HG03432 (cell line): ENCODE measurements at regions not wholly inside any gene's neighbourhood (a gene's known extent, or its start where the extent isn't known, plus 50 kb on each side); places are given as distances from the start of the nearest gene placed in this dataset.
"Not testable (repeated sequence)": the region's sequence is repeated elsewhere in the genome, so short reads cannot be mapped to it uniquely, and the experiment has no call there.

Source experiments
- ATAC-seq: cut with Tn5 transposase; IDR thresholded peaks from one replicate; pipeline ENCODE4 v1.9.1; 2021; ENCODE audit warnings: mild to moderate bottlenecking, moderate library complexity; ENCODE audit not compliant: unreplicated experiment

DNA sequence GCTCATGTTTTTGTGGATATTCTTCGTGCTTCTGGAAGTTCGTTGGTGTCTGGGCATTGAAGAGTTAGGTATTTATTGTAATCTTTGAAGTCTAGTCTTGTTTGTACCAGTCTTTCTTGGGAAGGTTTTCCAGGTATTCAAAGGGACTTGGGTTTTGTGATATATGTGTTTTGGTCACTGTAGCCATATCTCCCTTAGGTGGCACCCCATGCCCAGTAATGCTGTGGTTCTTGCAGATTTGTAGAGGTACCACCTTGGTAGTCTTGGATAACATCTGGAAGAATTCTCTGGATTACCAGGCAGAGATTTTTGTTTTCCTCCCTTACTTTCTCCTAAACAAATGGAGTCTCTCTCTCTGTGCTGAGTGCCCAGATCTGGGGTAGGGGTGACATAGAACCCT, 184.1 kb downstream of the TEX13C start:
- ATAC-seq, result no peak

DNA sequence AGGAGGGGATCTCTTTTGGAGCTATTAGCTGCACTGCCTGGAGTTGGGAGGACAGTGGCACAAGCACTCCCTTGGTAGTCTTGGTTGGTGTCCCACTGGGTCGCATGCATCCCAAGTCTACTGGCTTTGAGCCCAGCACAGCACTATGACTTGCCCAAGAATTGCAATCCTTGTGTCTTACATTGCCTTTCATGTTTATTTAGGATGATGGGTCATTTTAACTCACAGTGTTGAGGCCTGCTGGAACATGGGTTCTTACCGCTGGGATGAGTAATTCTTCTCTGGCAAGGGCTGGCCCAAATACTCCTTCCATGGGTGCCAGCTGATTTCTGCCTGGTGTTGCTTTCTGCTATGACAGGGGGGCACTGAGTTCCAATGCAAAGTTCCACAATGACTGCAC, 185.5 kb downstream of the TEX13C start:
- no peak for ATAC-seq

DNA sequence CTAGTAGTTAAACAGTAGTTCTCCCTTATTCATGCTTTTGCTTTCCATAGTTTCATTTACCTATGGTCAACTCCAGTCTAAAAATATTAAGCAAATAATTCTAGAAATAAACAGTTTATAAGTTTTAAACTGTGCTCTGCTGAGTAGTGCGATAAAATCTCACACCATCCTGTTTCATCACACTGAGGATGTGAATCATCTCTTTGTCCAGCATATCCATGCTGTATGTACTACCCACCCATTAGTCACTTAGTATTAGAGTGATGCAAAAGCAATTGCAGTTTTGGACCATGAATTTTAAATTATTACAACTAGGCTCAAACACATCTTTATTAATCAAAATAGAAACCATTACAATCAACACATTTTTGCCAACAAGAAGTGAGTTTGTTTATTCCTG, 187.4 kb downstream of the TEX13C start:
- no peak for ATAC-seq

DNA sequence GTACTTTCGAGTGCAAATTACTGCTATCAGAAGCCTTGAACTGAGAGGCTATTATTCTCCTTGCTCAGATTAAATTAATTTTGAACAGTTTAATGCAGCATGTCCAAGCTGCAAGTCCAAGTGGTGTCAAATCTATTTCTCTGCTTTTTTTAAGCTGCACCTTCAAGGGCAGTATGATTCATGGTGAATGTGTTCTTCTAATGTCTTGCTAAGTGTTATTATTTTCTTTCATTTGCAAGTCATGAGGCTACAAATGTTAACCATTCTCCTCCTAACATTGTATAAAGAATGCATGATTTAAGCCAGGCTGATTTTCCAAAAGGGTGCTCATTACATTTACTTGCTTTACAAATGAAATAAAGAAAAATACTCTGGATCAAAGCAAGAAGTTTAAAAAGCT, 200.4 kb downstream of the TEX13C start:
- ATAC-seq, result no peak

DNA sequence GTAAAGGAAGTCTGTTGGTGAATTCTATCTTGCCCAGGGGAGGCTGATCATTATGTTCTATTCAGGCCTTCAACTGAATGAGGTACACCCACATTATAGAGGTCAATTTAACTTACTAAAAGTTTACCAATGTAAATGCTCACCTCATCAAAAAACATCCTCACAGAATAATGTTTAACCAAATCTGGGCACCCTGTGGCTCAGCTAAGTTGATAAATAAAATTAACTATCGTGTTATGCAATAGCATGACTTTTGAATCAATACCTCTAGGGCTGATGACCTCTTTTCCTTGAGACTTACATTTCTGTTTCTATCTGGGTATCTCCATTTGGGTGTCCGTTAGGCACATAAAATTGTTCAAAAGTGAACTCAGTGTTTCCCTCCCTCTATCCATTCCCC, 203.1 kb downstream of the TEX13C start:
- ATAC-seq, result no peak

DNA sequence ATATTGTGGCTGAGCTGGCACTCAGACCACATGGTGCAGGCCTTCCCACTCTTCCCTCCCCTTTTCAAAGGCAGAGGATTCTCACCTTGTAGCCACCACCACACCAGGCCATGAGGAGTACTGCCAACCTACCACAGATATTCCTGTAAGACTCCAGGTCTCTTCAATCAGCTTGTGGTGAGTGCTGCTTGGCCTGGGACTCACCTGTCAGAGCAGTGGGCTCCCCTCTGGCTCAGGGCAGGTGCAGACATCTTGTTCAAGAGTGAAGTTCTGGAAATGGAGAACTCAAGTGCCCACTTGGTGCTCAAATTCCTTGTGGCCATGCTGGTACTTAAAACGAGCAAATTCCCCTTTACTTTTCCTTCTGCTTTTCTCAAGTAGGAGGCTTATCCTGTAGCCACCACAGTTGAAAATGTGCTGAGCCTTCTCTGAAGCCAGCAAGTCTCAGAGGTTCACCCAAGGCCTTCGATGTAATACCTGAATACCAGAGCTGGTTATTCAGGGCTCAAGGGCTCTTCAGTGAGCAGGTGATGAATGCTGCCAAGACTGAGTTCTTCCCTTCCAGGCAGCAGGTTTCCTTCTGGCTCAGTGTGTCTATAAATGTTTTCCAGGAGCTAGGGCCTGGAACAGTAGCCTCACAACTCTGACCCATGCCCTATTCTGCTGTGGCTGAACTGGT, 212.9 kb downstream of the TEX13C start:
- ATAC-seq, result no peak

DNA sequence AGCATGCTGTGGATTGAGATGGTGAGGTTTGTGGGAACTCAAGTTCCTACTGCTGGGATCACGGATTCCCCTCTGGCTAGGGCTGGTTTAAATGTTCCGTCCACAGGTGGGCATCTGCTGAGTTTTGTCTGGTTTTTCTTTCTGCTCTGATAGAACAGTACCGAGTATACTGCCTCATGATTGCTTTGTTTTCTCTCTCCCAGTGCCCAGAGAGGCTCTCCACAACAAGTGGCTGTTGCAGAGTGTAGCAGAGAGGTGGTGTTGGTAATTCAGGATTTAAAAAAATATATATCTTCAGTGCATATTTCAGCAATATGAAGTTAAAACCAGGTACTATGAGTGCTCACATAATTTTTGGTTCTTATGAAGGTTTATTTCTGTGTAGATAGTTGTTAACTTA, 213.7 kb downstream of the TEX13C start:
- ATAC-seq, result no peak

DNA sequence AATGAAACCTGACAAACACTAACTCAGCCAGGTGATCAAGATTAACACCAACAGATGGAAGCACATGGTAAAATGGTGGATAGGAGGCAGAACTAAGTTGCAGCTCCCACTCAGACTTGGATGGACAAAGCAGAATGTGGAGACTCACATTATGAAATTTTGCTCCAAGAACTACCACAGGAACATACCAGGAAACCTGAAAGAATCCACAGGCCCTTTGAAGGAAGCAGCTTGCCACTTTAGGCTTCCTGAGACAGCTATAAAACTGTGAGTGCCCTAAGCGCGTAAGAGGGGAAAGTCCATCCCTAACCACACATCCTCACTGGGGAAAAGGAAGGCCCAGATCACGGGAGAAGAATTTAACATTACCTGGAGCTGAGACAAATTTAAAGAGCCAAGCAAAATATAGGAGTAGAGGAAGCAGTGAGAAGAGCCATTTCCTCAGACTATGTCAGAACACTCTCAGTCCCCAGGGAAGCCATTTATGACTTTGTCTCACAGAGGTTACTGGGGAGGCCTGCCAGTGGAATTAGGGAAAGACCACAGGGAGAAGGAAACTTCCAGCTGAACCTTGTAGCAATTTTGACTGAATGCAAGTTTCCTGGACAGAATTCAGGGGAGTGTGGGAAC, 224.5 kb downstream of the TEX13C start:
- ATAC-seq, result no peak

DNA sequence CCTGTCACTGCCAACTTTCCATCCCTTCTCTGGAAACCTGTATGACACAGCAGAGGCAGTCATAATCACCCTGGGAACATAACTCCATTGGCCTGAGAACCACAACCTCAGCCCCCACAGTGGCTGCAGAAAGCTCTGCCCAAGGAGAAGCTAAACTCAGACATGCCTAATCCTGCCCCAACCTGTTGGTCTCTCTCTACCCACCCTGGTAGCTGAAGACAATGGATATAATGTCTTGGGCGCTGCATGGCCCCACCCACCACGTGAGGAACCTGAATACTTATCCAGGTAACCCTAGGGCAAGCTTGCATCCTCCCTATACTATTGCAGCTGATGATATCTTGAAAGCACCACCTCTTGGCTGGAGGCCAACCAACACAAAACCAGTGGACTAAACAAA, 225.2 kb downstream of the TEX13C start:
- no peak for ATAC-seq

DNA sequence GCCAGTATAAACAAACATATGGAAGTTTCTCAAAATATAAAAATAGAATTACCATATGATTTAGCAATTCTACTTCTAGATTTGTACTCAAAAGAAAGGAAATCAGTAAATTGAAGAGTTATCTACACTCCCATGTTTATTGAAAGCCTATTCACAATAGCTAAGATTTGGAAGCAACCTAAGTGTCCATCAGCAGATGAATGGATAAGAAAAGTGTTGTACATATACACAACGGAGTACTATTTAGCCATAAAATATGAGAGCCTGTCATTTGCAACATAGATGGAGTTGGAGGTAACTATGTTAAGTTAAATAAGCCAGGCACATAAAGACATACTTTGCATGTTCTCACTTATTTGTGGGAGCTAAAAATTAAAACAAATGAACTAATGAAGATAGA, 257.8 kb downstream of the TEX13C start:
- ATAC-seq, result no peak

DNA sequence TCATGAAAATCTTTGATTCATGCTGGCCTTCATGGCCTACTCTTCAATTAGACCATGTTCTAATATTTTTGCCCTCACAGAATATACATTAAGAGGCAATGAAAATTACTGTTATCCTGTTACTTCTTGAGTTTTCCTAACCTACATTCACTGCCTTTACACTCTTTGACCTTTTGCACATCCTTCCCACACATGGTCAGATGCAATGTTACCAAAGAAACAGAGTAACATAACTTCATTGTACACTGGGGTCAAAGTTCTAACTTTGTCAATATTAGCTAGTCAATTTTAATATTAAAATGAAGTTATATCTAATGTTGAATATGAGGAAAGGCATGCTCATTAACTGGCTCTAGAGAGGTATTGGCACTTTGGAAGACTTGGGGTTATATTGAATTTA, 284.8 kb downstream of the TEX13C start:
- no peak for ATAC-seq

DNA sequence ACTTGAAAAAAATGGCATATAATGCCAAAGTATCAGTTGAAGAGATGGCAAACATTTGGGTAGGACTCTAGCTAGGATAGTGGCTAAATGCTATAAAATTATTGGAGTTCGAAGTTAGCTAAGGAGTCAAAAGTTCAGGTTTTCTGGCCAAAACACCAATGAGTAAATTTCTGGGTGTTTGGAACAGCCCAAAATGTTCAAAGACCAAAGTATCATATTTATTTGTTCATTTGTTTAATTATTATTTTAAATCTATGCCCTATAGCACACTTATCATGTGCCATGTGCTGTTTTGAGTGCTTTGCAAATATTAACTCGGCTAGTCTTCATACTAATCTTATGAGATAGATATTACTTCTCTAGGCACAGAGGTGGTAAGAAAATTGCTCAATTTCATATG, 285.5 kb downstream of the TEX13C start:
- ATAC-seq, result no peak

DNA sequence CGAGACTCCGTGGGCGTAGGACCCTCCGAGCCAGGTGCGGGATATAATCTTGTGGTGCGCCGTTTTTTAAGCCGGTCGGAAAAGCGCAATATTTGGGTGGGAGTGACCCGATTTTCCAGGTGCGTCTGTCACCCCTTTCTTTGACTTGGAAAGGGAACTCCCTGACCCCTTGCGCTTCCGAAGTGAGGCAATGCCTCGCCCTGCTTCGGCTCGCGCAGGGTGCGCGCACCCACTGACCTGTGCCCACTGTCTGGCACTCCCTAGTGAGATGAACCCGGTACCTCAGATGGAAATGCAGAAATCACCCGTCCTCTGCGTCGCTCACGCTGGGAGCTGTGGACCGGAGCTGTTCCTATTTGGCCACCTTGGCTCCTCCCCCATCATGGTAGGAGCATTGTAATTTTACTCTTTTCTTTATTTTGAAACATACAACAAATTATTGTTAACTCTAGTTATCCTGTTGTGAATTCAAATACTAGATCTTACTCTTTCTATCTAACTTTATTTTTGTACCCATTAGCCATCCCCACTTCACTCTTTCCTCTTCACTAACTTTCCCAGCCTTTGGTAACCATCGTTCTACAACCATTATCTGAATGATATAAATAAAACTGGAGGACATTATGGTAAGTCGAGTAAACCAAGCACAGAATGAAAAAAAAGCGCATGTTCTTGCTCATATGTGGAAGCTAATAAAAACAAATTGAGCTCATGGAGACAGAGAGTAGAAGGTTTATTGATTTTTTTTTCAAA, 295.1 kb downstream of the TEX13C start:
- ATAC-seq, result not testable (repeated sequence)

DNA sequence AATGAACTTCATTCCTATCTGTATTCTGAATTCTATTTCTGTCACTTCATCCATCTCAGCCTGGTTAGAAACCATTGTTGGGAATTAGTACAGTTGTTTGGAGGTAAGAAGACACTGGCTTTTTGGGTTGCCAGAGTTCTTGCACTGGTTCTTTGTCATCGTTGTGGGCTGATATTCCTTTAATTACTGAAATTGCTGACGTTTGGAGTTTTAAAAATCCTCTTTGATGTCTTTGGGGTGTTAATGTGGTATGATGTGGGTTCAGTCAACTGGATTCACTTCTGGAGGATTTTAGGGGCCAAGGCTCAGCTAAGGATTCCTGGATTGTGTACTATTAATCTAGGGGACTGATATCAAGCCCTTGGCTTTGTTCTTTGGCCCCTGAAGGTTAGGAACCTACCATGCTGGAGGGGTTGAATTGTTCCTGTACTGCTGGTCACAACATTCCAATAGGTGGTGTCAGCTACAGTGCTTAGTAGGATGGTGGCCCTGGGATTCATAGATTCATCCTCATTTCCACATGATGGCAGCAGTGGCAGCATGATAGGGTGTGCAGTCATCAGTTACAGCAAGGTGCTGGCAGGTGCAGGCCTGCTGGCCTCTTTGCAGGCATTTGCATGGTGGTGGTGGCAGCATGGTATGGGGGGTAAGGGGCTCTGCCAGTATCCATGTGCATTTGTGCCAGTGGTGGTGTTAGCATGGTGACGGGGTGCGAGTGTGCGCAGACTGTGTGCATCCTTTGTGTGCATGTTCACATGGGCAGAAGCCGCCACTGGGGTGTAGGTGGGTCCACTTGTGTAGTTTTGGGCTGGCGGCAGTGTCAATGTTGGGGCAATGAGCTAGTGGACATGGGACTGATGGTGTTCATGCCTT, 301.3 kb downstream of the TEX13C start:
- ATAC-seq, result no peak

DNA sequence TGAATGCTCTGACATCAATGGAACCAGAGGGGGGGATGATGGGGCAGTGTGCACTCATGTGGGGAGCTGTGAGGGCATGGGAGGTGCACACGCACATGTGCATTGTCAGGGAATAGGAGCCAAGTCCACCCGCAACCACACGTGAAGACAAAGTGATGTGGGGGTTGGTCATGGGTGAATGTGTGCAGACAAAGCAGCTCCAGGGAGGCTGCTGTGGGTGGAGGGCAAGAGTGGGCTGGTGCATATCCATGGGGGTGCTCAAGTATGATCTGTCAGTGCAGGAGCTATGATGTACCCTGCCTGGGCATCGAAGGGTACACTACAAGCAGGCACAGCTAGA, 301.9 kb downstream of the TEX13C start:
- ATAC-seq, result no peak

DNA sequence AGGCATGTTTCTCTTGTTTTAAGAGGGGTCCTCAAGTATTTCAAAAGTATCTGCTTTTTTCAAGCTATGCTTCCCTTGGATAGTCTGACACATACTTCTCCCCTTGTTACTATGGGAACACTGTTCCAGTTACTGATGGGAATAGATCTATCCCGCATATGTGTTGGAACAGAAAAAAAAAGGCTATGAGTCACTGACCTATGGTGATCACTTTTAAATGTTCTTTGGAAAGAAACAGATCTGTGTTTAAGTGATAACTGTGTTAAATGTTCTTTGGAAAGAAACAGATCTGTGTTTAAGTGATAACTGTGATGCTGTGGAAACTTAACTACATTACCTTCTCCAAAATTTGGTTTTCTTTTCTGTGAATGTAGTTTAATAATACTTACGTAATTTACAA, 303.2 kb downstream of the TEX13C start:
- ATAC-seq, result no peak

DNA sequence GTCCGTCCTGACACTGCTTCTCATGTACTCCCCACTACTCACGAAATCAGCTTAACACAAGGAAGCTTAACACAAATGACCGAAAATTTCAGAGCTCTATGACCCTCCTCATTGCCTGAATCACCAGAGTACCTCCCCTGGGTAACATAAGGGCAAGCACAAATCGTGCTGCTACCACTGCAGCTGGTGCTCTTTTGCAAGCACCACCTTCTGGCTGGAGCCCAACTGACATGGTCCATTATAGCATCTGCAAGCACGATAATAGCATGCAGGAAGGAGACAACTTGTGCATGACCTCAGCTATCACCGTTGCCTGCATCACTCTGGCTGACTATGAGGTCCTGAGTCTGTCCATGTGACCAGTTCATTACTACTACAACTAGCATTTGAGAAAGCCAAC, 308.0 kb downstream of the TEX13C start:
- ATAC-seq, result no peak

DNA sequence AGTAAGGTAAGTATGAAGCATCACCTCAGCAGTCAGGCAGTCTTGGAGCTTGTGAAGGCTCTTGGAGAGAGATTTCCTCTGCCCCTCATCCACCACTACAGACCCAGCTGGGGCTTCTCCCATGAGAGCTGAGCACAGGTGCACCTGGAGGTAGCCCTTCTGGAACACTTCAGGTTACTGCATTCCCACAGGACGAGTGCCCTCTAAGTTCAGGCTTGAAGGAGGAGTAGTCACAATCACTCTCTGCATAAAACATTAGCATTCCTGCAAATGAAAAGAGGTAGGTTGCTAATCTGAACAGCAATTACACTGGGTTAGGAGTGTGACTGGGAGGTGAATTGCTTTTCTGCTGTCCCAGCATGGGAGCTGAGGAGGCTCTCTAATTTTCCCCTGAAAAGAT, 308.8 kb downstream of the TEX13C start:
- ATAC-seq, result no peak

DNA sequence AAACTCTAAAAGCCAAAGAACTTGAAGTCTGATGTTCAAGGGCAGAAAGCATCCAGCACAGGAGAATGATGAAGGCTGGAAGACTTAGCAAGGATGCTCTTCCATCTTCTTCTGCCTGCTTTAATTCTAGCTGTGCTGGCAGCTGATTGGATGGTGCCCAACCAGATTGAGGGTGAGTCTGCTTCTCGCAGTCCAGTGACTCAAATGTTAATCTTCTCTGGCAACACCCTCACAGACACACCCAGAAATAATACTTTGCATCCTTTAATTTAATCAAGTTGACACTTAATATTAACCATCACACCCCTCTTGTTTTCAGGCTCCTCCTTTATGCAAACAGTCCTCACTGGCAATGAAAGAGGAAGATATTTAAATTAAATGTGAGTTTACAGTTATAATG, 321.7 kb downstream of the TEX13C start:
- no peak for ATAC-seq

DNA sequence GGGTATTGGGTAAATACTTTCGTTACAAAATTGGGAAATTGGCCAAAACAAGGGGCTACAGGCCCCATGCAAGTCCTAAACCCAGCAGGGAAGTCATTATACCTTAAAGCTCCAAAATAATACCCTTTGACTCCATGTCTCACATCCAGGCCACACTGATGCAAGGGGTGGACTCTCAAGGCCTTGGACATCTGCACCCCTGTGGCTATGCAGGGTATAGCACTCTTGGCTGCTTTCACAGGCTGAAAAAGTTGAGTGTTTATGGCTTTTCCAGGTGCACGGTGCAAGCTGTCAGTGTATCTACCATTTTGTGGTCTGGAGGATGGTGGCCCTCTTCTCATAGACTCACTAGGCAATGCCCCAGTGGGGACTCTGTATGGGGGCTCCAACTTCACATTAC, 326.5 kb downstream of the TEX13C start:
- ATAC-seq, result no peak

DNA sequence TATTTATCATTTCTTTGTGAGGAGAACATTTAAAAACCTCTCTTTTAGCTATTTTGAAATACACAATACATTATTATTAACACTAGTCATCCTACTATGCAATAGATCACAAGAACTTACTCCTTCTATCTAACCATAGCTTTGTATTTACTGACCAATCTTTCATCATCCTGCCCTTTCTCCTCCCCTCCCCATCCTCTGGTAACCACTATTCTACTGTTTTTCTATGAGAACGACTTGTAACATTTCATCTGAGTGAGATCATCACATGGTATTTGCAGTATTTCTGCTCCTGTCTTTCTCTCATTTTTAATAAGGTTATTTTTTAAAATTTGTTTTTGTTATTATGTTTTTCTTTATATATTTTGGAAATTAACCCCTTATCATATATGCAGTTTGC, 331.8 kb downstream of the TEX13C start:
- ATAC-seq, result no peak

DNA sequence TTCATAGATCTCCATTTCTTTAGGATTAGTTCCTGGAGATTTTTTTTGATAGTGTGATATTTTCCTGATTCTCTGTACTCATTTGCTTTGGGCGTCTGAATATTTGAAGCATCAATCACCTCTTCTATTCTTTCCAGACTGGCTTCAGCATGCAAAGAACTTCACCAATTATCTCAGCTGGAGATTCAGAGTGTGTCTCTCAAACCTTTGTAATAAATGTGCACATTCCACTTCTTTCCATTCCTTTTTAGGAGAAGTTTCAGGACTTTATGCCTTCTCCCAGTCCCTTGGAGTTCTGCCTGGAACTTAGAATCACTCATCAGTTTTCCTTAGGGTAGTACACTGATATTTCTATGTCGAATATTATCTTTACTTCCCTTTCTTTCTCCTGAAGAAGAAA, 334.8 kb downstream of the TEX13C start:
- ATAC-seq, result no peak
